SK-MEL-5 (cell line): ENCODE measurements at regions not wholly inside any gene's neighbourhood (a gene's known extent, or its start where the extent isn't known, plus 50 kb on each side); places are given as distances from the start of the nearest gene placed in this dataset.
"Not testable (repeated sequence)": the region's sequence is repeated elsewhere in the genome, so short reads cannot be mapped to it uniquely, and the experiment has no call there.

Experiments used
- DNase-seq: peaks from one replicate; pipeline ENCODE4 v3.0.0-alpha.2; 2016; ENCODE audit warnings: low read depth, low spot score
- in situ Hi-C: cut with HindIII; loops from 2 replicates; pipeline ENCODE4 v1.10.0; 2016; ENCODE audit warnings: low sequenced_read_pairs, high pct_unique_total_duplicates, low pct_unique_long_range_greater_than_20kb

- no peak for DNase-seq
Observed at GRCh38 chr18:60096428-60096827, 196.6 kb downstream of the PMAIP1 start.

DNA sequence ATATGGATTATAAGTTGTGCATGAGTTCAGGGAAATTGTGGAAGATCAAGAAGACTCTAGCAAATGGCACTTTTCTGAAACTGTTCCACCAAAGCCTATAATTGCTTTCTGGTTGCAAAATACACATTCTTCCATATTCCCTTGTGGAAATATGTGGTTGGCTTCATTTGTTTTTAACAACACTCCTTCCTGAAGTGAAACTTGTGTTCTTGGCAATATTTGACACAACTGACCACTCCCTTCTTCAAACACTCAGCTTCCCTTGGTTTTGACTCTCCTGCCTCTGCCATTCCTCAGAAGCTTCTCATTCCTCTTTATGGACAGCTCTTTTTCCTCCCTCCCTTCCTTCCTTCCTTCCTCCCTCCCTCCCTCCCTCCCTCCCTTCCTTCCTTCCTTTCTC is 192.3 kb downstream of the PMAIP1 start:
- DNase-seq, result no peak
- in situ Hi-C loops, result no loop called here

More at GRCh38 chr18:60096428-60096827, 196.6 kb downstream of the PMAIP1 start:
- in situ Hi-C loops, result no loop called here

DNA sequence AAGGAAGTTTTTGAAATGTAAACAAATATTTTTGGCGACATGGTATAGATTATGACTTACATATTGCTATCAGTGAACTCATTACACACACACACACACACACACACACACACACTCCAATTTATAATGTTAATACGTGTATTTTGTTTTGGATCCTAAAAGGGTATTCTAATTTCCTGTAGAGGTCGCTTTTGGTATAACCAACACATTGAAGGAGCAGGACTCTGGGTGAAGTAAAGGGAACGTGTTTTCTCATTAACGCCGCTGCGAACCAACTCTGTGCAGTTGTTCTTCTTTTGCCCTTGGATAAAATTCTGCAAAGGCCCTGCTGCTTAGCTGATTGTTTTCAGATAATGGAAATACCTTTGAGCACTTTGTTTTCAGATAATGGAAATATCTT is 190.4 kb downstream of the PMAIP1 start:
- in situ Hi-C loops, result no loop called here
- DNase-seq, result peak; percentile 62

- DNase-seq, result no peak
- in situ Hi-C loops, result no loop called here
Observed at GRCh38 chr18:60082790-60083189, 183.0 kb downstream of the PMAIP1 start.

- DNase-seq, result no peak
- in situ Hi-C loops, result no loop called here
Observed at GRCh38 chr18:60082282-60082681, 182.5 kb downstream of the PMAIP1 start.

DNA sequence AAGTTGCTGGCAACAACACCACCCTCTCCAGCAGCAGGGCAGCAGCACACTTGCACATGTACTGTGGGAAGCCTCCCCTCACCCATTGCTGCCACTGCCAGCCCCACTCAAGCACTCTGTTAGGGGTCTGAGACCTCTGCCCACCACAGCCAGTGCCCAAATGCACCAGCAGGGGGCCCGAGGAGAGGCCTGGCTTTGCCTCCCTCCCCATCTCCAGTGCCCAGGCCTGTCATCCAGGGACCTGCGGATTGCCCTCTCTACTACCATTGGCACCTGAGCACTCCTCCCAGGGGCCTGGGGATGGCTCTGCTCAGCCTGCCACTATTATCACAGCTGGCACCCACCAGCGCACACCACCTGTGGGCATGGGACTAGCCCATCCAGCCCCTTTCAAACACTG is 175.7 kb downstream of the PMAIP1 start:
- DNase-seq, result no peak
- in situ Hi-C loops, result no loop called here

DNA sequence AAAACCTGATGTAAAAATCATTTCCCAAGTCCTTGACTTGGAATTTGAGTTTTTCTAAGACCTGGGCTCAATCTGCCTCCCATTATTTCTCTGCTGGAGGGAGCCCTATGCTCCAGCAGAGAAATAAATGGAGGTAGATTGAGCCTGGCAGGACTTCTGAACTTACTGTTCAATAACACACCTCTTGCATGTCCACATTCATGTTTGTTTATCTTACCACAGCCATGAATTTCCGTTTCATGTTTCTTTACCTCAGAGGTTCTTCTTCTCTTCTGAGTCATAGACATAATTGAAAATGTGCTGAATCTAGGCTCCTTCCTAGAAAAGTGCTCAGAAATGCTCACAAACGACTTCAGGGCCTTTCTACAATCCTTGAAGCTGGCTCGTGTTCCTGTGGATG is 170.8 kb downstream of the PMAIP1 start:
- no peak for DNase-seq
- in situ Hi-C loops, result no loop called here

GRCh38 chr18:60069145-60069544 is 169.3 kb downstream of the PMAIP1 start:
- in situ Hi-C loops, result no loop called here

GRCh38 chr18:60067426-60068210 is 167.8 kb downstream of the PMAIP1 start:
- in situ Hi-C loops, result no loop called here
- no peak for DNase-seq

More at GRCh38 chr18:60069145-60069544, 169.3 kb downstream of the PMAIP1 start:
- peak; percentile 7 for DNase-seq

- in situ Hi-C loops, result no loop called here
- no peak for DNase-seq
Observed at GRCh38 chr18:60066219-60066975, 166.6 kb downstream of the PMAIP1 start.

DNA sequence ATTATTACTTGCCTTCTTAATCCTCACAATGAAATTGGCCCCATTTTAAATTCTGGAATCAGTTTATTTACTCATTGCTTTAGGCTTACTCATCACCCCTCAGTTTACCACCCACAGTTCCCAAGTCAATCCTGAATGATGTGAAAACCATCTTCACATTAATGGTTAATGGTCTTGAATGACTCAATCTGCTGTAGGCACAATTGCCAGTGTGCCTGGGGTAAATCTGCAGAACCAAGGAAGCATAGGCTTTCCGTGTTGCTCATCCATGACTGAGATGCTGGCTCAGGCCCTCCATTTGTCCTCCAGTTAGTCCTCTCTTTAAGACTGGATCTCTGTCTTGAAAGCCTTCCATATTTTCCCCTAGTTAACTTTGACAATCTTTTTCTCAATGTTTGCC is 164.5 kb downstream of the PMAIP1 start:
- in situ Hi-C loops, result no loop called here
- no peak for DNase-seq

DNA sequence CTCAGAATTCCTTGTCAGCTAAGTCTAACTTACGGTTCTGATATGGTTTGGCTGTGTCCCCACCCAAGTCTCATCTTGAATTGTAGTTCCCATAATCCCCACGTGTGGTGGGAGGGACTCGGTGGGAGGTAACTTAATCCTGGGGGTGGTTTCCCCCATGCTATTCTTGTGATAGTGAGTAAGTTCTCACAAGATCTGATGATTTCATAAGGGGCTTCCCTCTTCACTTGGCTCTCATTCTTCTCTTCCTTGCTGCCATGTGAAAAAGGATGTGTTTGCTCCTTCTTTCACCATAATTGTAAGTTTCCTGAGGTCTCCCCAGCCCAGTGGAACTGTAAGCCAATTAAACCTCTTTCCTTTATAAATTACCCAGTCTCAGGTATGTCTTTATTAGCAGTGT is 163.0 kb downstream of the PMAIP1 start:
- in situ Hi-C loops, DNase-seq: not testable (repeated sequence)

DNA sequence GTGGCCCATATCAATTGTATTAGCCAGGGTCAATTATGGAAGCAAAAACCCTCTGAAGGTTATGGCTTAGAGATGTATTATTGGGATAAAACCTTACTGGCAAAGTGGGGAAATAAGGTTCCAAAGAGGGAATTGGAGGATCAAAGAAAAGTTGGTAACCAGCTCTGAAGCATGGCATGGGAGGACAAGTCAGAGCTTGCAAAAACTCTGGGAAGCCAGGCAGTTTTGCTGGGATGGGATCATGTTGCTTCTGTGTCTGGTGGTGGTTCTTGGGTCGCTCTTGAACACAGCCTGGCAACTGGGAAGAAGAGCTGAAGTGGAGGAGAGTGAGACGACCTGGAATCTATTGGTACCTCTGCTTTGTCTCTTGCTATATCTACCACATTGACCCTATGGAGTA is 162.6 kb downstream of the PMAIP1 start:
- no peak for DNase-seq
- in situ Hi-C loops, result no loop called here

DNA sequence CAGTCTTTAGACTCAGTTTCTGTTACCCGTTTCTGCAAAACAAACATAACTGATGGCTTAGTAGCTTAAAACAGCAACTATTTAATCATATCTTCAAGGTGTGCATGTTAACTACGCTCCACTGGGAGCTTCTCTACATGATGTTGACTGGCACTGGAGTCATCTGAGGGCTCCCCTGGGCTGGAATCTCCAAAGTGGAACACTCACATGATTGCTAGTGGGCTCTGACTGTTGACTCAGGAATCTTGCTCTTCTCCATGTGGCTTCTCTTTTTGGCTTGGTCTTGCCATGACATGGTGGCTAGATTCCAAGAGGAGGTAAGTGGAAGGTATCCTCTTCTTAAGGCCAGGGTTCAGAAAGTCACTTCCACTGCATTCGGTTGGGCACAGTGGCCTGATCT is 160.8 kb downstream of the PMAIP1 start:
- in situ Hi-C loops, result no loop called here
- DNase-seq, result no peak

- in situ Hi-C loops, result no loop called here
- DNase-seq, result no peak
Observed at GRCh38 chr18:60060026-60060425, 160.2 kb downstream of the PMAIP1 start.

GRCh38 chr18:60059216-60059615 is 159.4 kb downstream of the PMAIP1 start:
- in situ Hi-C loops, result no loop called here

GRCh38 chr18:60053747-60054304 is 154.0 kb downstream of the PMAIP1 start:
- in situ Hi-C loops, result no loop called here
- peak; percentile 66 for DNase-seq

More at GRCh38 chr18:60059216-60059615, 159.4 kb downstream of the PMAIP1 start:
- DNase-seq, result no peak

GRCh38 chr18:60050821-60051220 is 151.0 kb downstream of the PMAIP1 start:
- DNase-seq, result no peak
- in situ Hi-C loops, result no loop called here

DNA sequence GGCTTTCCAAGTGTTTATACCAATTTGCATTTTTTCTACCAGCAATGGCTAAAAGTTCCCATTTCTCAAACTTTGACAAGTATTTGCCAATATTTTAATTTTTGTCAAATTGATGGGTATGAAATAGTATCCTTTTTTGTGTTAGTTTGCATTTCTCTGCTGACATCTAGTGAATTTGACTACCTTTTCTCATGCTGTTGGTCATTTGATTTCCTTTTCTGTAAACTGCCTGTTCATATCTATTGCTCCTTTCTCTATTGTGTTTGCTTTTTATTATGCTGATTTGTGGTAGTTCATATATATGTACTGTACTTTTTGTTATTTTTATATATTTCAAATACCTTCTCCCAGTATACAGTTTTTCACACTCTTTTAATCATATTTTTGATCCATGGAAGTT is 149.4 kb downstream of the PMAIP1 start:
- DNase-seq, result no peak
- in situ Hi-C loops, result no loop called here
